ENCODE measurements at regions not wholly inside any gene's neighbourhood (a gene's known extent, or its start where the extent isn't known, plus 50 kb on each side); places are given as distances from the start of the nearest gene placed in this dataset.

GRCh38 chr16:72397876-72398275 is 225.9 kb upstream of the PMFBP1 start:
- no peak for TF ChIP-seq CTCF (IDR thresholded peaks at IDR 0.05; ENCODE audit: low read depth, low read length)
- no peak overlapping the region for H3K4me3 ChIP-seq (ENCODE audit: low read depth, low read length)
- no peak for DNase-seq (ENCODE audit: low read depth, low spot score)
- in situ Hi-C loops (cut with HindIII; ENCODE audit: low sequenced_read_pairs) = no loop called here

GRCh38 chr16:72394526-72394925 is 222.6 kb upstream of the PMFBP1 start:
- no peak for DNase-seq (ENCODE audit: low read depth, low spot score)
- no peak for TF ChIP-seq CTCF (IDR thresholded peaks at IDR 0.05; ENCODE audit: low read depth, low read length)
- H3K4me3 ChIP-seq (ENCODE audit: low read depth, low read length) = no peak overlapping the region
- in situ Hi-C loops (cut with HindIII; ENCODE audit: low sequenced_read_pairs) = no loop called here

GRCh38 chr16:72389791-72390190 is 217.8 kb upstream of the PMFBP1 start:
- no peak for DNase-seq (ENCODE audit: low read depth, low spot score)

GRCh38 chr16:72388007-72388406 is 216.1 kb upstream of the PMFBP1 start:
- no peak for DNase-seq (ENCODE audit: low read depth, low spot score)
- in situ Hi-C loops (cut with HindIII; ENCODE audit: low sequenced_read_pairs) = no loop called here
- H3K4me3 ChIP-seq (ENCODE audit: low read depth, low read length) = no peak overlapping the region
- TF ChIP-seq CTCF (IDR thresholded peaks at IDR 0.05; ENCODE audit: low read depth, low read length) = no peak

More at GRCh38 chr16:72389791-72390190, 217.8 kb upstream of the PMFBP1 start:
- TF ChIP-seq CTCF (IDR thresholded peaks at IDR 0.05; ENCODE audit: low read depth, low read length) = no peak
- no peak overlapping the region for H3K4me3 ChIP-seq (ENCODE audit: low read depth, low read length)
- in situ Hi-C loops (cut with HindIII; ENCODE audit: low sequenced_read_pairs) = no loop called here

GRCh38 chr16:72384651-72385050 is 212.7 kb upstream of the PMFBP1 start:
- no peak overlapping the region for H3K4me3 ChIP-seq (ENCODE audit: low read depth, low read length)
- TF ChIP-seq CTCF (IDR thresholded peaks at IDR 0.05; ENCODE audit: low read depth, low read length) = no peak

GRCh38 chr16:72380283-72380682 is 208.3 kb upstream of the PMFBP1 start:
- TF ChIP-seq CTCF (IDR thresholded peaks at IDR 0.05; ENCODE audit: low read depth, low read length) = no peak
- peak; percentile 12 for DNase-seq (ENCODE audit: low read depth, low spot score)
- no peak overlapping the region for H3K4me3 ChIP-seq (ENCODE audit: low read depth, low read length)
- in situ Hi-C loops (cut with HindIII; ENCODE audit: low sequenced_read_pairs) = no loop called here

More at GRCh38 chr16:72384651-72385050, 212.7 kb upstream of the PMFBP1 start:
- no peak for DNase-seq (ENCODE audit: low read depth, low spot score)
- in situ Hi-C loops (cut with HindIII; ENCODE audit: low sequenced_read_pairs) = no loop called here

GRCh38 chr16:72373201-72373600 is 201.2 kb upstream of the PMFBP1 start:
- in situ Hi-C loops (cut with HindIII; ENCODE audit: low sequenced_read_pairs) = no loop called here
- no peak overlapping the region for H3K4me3 ChIP-seq (ENCODE audit: low read depth, low read length)

More at GRCh38 chr16:72373201-72373600, 201.2 kb upstream of the PMFBP1 start:
- TF ChIP-seq CTCF (IDR thresholded peaks at IDR 0.05; ENCODE audit: low read depth, low read length) = no peak
- no peak for DNase-seq (ENCODE audit: low read depth, low spot score)

Measured in astrocyte of the spinal cord (primary cell).